ENCODE measurements at regions not wholly inside any gene's neighbourhood (a gene's known extent, or its start where the extent isn't known, plus 50 kb on each side); places are given as distances from the start of the nearest gene placed in this dataset.

GRCh38 chr22:27060190-27060589, 402.8 kb downstream of the MIAT start:
- no peaks in the 10 kb centered on the region for H3K27me3 ChIP-seq
- no peak overlapping the region for H3K4me3 ChIP-seq
- no peak for TF ChIP-seq POLR2A (IDR thresholded peaks at IDR 0.05)
- no peak for TF ChIP-seq CTCF (IDR thresholded peaks at IDR 0.05)
- H3K36me3 ChIP-seq (replicated peaks in 1 of 2): no peaks in the 10 kb centered on the region
- intact Hi-C loops (cut with DNase I): no loop called here
- WGBS, 4 donors: 80 to 85% (median 82%) methylated on average over 15 of the region's 15 CpGs
- no peak for DNase-seq
- no peaks in the 10 kb centered on the region for H3K4me1 ChIP-seq (replicated peaks in 1 of 2)
- no peaks in the 10 kb centered on the region for H3K9me3 ChIP-seq (replicated peaks in 1 of 3)
- no peak overlapping the region for H3K27ac ChIP-seq

GRCh38 chr22:27062910-27063309, 405.5 kb downstream of the MIAT start:
- no peak for DNase-seq
- intact Hi-C loops (cut with DNase I): no loop called here
- no peaks in the 10 kb centered on the region for H3K4me1 ChIP-seq (replicated peaks in 1 of 2)
- H3K27me3 ChIP-seq: no peaks in the 10 kb centered on the region
- H3K4me3 ChIP-seq: no peak overlapping the region
- no peaks in the 10 kb centered on the region for H3K36me3 ChIP-seq (replicated peaks in 1 of 2)
- H3K9me3 ChIP-seq (replicated peaks in 1 of 3): no peaks in the 10 kb centered on the region
- no peak overlapping the region for H3K27ac ChIP-seq
- TF ChIP-seq CTCF (IDR thresholded peaks at IDR 0.05): no peak
- no peak for TF ChIP-seq POLR2A (IDR thresholded peaks at IDR 0.05)
- 79 to 91% (median 89%) methylated on average over 2 of the region's 2 CpGs for WGBS, 4 donors

DNA sequence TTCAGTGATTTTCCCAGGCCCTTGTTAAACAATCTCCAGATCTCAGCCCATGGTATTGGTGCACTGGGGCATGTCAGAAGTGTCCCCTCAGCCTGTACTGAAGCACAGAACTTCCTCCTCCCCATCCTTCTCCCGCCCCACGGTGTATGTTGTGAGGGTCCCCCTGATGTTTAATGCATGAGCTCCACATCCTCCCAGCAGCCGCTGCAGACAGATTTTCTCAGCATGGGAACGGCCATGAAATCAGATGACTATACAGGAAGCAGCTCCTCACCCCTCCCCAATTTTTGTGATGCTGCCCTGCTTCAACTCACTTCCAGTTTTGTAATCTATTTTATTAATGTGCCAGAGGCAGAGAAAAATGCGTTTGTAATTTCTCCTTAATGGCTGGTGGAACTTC, 406.0 kb downstream of the MIAT start:
- H3K27ac ChIP-seq: no peak overlapping the region
- no peak for DNase-seq
- no peak overlapping the region for H3K4me3 ChIP-seq
- no peaks in the 10 kb centered on the region for H3K4me1 ChIP-seq (replicated peaks in 1 of 2)
- no peaks in the 10 kb centered on the region for H3K9me3 ChIP-seq (replicated peaks in 1 of 3)
- no peaks in the 10 kb centered on the region for H3K36me3 ChIP-seq (replicated peaks in 1 of 2)
- intact Hi-C loops (cut with DNase I): no loop called here
- TF ChIP-seq CTCF (IDR thresholded peaks at IDR 0.05) (no peak), POLR2A (IDR thresholded peaks at IDR 0.05) (no peak)
- 15 to 32% (median 29%) methylated on average over 5 of the region's 5 CpGs for WGBS, 4 donors
- H3K27me3 ChIP-seq: no peaks in the 10 kb centered on the region

- Histone ChIP-seq H3K27ac (no peak overlapping the region), H3K9me3 (replicated peaks in 1 of 3) (no peaks in the 10 kb centered on the region), H3K4me1 (replicated peaks in 1 of 2) (no peaks in the 10 kb centered on the region), H3K27me3 (no peaks in the 10 kb centered on the region), H3K4me3 (no peak overlapping the region), H3K36me3 (replicated peaks in 1 of 2) (no peaks in the 10 kb centered on the region)
- no peak for TF ChIP-seq CTCF (IDR thresholded peaks at IDR 0.05)
- no peak for TF ChIP-seq POLR2A (IDR thresholded peaks at IDR 0.05)
- DNase-seq: no peak
- intact Hi-C loops (cut with DNase I): no loop called here
- WGBS, 4 donors: 68 to 85% (median 76%) methylated on average over 2 of the region's 2 CpGs
These were observed 406.5 kb downstream of the MIAT start for GRCh38 chr22:27063841-27064240.

Measured in adrenal gland (tissue), 9 donors.